GM19099 (cell line): ENCODE measurements at regions not wholly inside any gene's neighbourhood (a gene's known extent, or its start where the extent isn't known, plus 50 kb on each side); places are given as distances from the start of the nearest gene placed in this dataset.

ENCODE experiments used
- POLR2A ChIP-seq: IDR thresholded peaks from 3 replicates; pipeline ENCODE4 v1.6.1; 2011; ENCODE audit warnings: low read depth; ENCODE audit not compliant: insufficient read length; ENCODE audit errors: extremely low read depth

DNA sequence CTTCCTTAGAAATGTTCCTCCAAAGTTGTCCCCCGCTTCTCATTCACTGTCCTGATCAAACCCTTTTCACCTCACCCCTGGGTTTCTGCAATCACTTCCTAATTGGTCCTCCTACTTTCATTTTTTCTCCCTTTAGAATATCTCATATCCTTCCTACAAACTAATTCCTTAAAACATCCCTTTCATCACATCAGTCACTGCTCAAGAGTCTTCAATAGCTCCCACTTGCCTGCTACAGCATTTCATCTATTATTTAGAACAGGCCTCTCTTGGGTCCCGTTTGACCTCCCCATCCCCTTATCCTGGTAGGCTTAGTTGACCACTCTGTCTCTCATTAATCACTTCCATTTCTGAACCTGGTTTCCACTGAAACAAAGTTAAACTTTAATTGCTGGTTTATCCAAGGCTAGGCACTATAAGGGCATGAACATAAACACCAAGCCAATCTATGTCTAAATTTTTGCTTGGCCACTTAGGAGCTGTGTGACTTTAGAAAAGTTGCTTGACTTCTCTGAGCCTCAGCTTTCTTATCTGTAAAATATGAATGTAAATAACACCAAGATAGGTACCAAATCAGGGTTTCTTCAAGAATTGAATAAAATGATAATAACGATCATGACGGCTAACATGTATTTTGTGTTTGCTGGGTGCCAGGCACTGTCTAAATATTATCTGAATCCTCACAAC lies 202.1 kb upstream of the WWC1 start:
- no peak for TF ChIP-seq POLR2A

GRCh38 chr5:168092209-168093185 lies 198.9 kb upstream of the WWC1 start:
- TF ChIP-seq POLR2A, result no peak

GRCh38 chr5:168093200-168093910 lies 198.1 kb upstream of the WWC1 start:
- no peak for TF ChIP-seq POLR2A

DNA sequence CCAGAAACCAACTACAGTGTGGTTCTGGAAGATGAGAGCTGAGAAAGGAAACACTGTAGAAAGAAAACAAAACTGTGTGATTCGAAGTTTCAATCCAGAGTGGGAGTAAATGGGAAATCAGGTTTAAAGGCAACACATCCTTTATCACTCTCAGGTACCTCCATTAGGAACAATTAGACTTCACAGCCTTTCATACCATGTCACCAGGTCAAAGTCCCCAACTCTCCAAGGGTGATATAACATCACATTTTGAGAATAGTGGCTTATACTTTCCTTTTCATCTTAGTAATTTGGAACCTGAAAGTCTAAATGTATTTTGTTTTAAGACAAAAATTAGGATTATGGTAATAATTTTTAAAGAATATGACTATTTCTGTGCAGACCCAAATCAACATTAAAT lies 194.9 kb upstream of the WWC1 start:
- no peak for TF ChIP-seq POLR2A

GRCh38 chr5:168097876-168098653 lies 193.4 kb upstream of the WWC1 start:
- TF ChIP-seq POLR2A, result no peak

DNA sequence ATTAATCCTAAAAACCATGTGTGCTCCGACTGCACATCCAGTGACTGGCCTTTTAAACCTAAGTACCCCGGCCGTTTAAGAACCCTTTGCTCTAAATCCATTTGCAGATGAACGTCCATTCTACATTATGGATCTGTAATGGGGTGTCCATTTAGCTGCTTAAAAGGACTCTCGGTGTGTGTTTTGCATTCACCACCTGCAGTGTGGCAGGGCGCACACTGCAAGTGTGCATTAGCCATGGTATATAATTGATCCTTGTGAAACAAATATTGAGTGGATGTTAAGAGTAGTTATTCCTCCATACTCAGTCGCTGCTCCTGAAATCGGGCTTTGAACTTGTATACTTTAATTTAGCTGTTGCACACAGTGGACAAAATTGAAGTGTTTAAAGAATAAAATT lies 190.1 kb upstream of the WWC1 start:
- no peak for TF ChIP-seq POLR2A

DNA sequence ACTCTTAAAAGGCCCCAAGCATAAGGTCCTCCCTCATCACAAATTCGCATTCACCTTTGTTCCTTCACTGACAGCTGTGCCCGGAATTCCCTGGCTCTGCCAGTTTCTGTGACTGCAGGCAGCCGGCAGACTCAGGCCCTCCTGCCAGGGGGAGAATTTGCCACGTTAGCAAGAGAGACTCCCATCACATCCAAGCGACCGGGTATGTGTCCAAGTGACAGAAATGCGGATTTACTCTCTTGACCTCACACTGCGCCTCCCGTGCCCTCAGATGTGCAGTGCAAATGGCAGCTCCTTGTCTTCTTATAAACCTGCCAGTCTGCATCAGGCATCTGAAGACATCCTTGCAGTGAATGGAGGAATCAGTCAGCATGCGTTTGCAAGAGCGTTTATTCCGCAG lies 187.1 kb upstream of the WWC1 start:
- no peak for TF ChIP-seq POLR2A

DNA sequence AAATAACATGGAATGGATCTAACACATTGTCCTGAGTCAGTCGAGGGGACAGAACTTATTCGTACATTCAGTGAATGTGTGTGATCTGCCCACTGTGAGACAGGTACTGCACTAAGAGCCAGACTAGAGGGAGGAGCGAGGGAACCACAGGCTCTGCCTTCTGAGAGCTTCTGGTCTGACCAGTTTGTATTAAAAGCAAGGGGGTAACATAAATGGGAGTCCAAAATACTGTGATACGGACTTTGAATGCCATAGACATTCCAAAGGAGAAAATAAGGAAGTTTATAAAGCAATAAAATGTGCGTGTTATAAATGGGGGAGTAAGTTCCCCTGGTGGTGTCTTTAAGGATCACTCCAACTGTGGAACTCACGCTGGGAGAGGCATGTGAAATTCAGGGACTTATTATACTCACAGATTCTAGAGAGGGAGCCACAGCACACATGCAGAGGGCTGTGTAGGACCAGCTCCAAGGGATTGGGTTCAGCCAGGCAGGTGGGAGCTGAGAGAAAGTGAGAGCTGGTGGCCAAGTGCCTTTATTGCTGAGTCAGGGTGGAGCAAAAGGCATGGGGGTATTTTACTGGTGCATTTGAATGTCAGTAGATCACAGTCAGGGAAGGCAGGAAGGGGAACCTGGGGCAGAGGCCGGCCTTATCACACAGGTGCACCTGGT lies 186.5 kb upstream of the WWC1 start:
- no peak for TF ChIP-seq POLR2A

DNA sequence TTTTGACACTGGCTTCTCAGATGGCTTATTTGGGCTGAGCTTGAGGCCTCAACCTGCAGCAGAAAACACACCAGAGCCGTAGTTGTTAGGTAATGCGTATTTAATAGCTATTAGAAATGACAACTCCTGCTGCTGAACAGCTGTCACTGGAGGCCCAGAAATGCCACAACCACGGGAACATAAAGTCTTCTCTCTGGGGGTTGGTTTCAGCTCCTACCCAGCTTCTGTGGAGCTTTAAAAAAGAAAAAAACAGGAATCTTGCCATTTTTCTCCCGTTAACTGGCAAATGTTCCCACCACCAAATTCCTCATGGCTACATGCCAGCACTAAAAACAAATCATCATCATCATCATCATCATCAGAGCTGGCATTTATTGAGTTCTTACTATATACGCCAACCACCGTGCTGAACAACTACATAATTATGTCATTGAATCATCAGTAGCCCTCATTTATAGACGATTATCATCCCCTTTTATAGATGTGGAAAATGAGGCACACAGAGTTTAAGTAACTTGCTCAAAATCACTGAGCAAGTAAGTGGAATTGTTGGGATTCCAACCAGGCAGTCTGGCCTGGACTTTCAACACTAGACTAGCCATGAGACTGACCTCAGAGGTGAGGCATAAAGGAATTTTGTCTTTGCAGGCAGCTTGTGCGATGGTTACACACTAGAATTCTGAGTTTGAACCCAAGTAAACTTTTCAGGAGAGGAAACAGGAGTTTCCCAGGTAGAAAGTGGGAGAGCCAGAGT lies 185.3 kb upstream of the WWC1 start:
- TF ChIP-seq POLR2A, result no peak

GRCh38 chr5:168109441-168109840 lies 182.0 kb upstream of the WWC1 start:
- TF ChIP-seq POLR2A, result no peak

- TF ChIP-seq POLR2A, result no peak
Measured at GRCh38 chr5:168110384-168110783, 181.1 kb upstream of the WWC1 start.

DNA sequence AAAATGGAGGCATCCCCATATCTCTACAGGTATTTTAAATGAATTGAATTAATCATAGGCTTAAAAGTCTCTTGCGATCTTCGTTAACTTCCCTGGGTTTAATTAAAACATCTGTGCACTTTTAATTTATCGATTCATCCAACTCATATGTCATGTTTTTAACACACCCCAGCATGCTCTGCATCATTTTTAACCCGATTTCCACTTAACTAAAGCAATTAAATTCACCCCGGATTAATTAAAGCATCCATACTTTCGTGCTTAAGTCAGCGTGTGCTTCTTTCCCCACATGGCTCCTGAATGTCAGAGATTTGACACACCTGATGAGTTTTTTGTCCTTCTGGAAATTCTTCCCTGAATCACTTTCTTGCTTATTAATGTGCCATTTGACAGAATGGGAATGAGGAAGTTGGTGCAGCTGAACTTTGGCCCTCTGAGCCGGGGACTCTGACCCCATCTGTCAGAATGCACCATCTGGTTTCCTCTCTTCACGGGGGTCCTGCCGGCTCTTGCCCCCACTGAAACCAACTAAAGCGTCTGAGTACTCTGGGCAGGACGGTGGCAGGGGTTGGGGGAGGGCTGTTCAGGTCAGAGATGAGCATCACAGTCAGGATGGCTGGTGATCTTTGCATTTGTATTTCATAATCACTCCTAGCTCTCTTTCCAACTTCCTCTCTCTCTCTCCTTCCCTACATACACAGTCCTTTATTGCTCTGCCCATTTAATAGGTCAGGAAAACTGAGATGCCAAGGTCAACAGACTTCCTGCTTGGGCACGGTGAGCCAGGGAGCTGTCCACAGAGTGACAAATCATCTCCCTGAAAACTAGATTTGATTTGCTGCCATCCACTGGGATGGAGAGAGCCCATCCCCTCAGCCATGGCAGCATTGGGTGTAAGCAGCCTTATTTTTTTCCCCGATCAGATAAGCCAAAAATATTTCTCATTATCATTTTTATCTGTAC lies 180.3 kb upstream of the WWC1 start:
- no peak for TF ChIP-seq POLR2A
